ENCODE measurements at regions not wholly inside any gene's neighbourhood (a gene's known extent, or its start where the extent isn't known, plus 50 kb on each side); places are given as distances from the start of the nearest gene placed in this dataset.
"Not testable (repeated sequence)": the region's sequence is repeated elsewhere in the genome, so short reads cannot be mapped to it uniquely, and the experiment has no call there.

- 87% methylated on average over 3 of the region's 6 CpGs for WGBS
- Histone ChIP-seq H3K36me3 (no peaks in the 10 kb centered on the region), H3K4me3 (no peak overlapping the region), H3K9me3 (no peaks in the 10 kb centered on the region), H3K27me3 (peaks cover 3% of the 10 kb centered on the region), H3K27ac (no peak overlapping the region), H3K4me1 (no peaks in the 10 kb centered on the region)
- DNase-seq (ENCODE audit: low spot score in 2 of 2): no peak
- TF ChIP-seq POLR2AphosphoS5 (IDR thresholded peaks at IDR 0.05) (no peak), EP300 (IDR thresholded peaks at IDR 0.05) (no peak), POLR2A (IDR thresholded peaks at IDR 0.05) (no peak), CTCF (IDR thresholded peaks at IDR 0.05) (no peak)
Measured at GRCh38 chr14:21781543-21781942, 107.9 kb upstream of the OR4E1 start.

- Histone ChIP-seq H3K4me1 (no peaks in the 10 kb centered on the region), H3K27ac (no peak overlapping the region), H3K27me3 (peaks cover 3% of the 10 kb centered on the region), H3K4me3 (no peak overlapping the region), H3K9me3 (no peaks in the 10 kb centered on the region), H3K36me3 (no peaks in the 10 kb centered on the region)
- 75% methylated on average over 7 of the region's 14 CpGs for WGBS
- TF ChIP-seq POLR2A (IDR thresholded peaks at IDR 0.05) (no peak), EP300 (IDR thresholded peaks at IDR 0.05) (no peak), CTCF (IDR thresholded peaks at IDR 0.05) (no peak), POLR2AphosphoS5 (IDR thresholded peaks at IDR 0.05) (no peak)
- no peak for DNase-seq (ENCODE audit: low spot score in 2 of 2)
Measured at GRCh38 chr14:21780429-21781084, 106.9 kb upstream of the OR4E1 start.

- Histone ChIP-seq H3K36me3 (no peaks in the 10 kb centered on the region), H3K27me3 (no peaks in the 10 kb centered on the region), H3K4me1 (no peaks in the 10 kb centered on the region), H3K4me3 (no peak overlapping the region), H3K27ac (no peak overlapping the region), H3K9me3 (no peaks in the 10 kb centered on the region)
- no peak for TF ChIP-seq EP300 (IDR thresholded peaks at IDR 0.05)
- no peak for TF ChIP-seq POLR2AphosphoS5 (IDR thresholded peaks at IDR 0.05)
- no peak for TF ChIP-seq CTCF (IDR thresholded peaks at IDR 0.05)
- TF ChIP-seq POLR2A (IDR thresholded peaks at IDR 0.05): no peak
- WGBS: 76% methylated on average over 1 of the region's 1 CpG
- no peak for DNase-seq (ENCODE audit: low spot score in 2 of 2)
Measured at GRCh38 chr14:21771671-21772070, 98.1 kb upstream of the OR4E1 start.

- H3K36me3 ChIP-seq: no peaks in the 10 kb centered on the region
- no peak overlapping the region for H3K27ac ChIP-seq
- H3K4me1 ChIP-seq: no peaks in the 10 kb centered on the region
- DNase-seq (ENCODE audit: low spot score in 2 of 2): no peak
- TF ChIP-seq EP300 (IDR thresholded peaks at IDR 0.05): no peak
- no peak for TF ChIP-seq POLR2AphosphoS5 (IDR thresholded peaks at IDR 0.05)
- TF ChIP-seq POLR2A (IDR thresholded peaks at IDR 0.05): no peak
- no peak for TF ChIP-seq CTCF (IDR thresholded peaks at IDR 0.05)
- H3K9me3 ChIP-seq: no peaks in the 10 kb centered on the region
- WGBS: 68% methylated on average over 2 of the region's 2 CpGs
- H3K4me3 ChIP-seq: no peak overlapping the region
- H3K27me3 ChIP-seq: no peaks in the 10 kb centered on the region
Measured at GRCh38 chr14:21768875-21769257, 95.2 kb upstream of the OR4E1 start.

GRCh38 chr14:21768116-21768874, 94.7 kb upstream of the OR4E1 start:
- no peaks in the 10 kb centered on the region for H3K4me1 ChIP-seq
- no peak overlapping the region for H3K4me3 ChIP-seq
- H3K9me3 ChIP-seq: no peaks in the 10 kb centered on the region
- WGBS: 46% methylated on average over 5 of the region's 5 CpGs
- H3K36me3 ChIP-seq: no peaks in the 10 kb centered on the region
- no peak for DNase-seq (ENCODE audit: low spot score in 2 of 2)
- H3K27me3 ChIP-seq: no peaks in the 10 kb centered on the region
- H3K27ac ChIP-seq: no peak overlapping the region
- TF ChIP-seq POLR2A (IDR thresholded peaks at IDR 0.05) (no peak), POLR2AphosphoS5 (IDR thresholded peaks at IDR 0.05) (no peak), CTCF (IDR thresholded peaks at IDR 0.05) (no peak), EP300 (IDR thresholded peaks at IDR 0.05) (no peak)

GRCh38 chr14:21760360-21760759, 86.7 kb upstream of the OR4E1 start:
- 62% methylated on average over 5 of the region's 6 CpGs for WGBS
- not testable (repeated sequence) for H3K4me1 ChIP-seq

More at GRCh38 chr14:21760360-21760759, 86.7 kb upstream of the OR4E1 start:
- not testable (repeated sequence) for H3K27me3 ChIP-seq; H3K4me3 ChIP-seq; H3K36me3 ChIP-seq; H3K27ac ChIP-seq; DNase-seq (ENCODE audit: low spot score in 2 of 2); H3K9me3 ChIP-seq
